ENCODE measurements at regions not wholly inside any gene's neighbourhood (a gene's known extent, or its start where the extent isn't known, plus 50 kb on each side); places are given as distances from the start of the nearest gene placed in this dataset.
"Not testable (repeated sequence)": the region's sequence is repeated elsewhere in the genome, so short reads cannot be mapped to it uniquely, and the experiment has no call there.

DNA sequence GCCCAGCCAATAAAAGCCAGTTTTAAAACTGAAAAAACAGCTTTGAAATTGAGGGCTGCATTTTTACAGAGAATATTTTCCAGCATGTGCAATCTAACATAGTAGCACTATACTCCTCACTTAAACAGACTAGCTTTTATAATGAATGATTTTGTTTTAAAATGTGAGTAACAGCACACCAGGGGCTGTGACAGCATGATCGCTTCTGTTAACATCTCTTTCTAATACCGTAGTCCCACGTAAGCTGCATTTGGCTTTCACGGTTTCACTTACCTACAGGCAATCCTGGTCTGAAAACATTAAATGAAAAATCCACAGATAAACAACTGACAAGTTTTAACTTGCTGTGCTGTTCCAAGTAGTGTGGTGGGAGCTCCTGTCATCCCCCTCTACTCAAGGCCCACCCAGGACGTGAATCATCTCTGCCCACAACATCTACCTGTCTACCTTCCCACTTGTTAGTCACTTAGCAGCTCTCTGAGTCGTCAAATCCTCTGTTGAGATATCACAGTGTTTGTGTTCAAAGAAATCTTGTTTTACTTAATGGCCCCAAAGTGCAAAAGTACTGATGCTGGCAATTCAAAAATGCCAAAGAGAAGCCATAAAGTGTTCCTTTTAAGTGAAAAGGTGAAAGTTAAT lies 74.0 kb upstream of the THOC3 start:
- H3K9ac ChIP-seq; H3K27ac ChIP-seq; H3K4me3 ChIP-seq; H3F3A ChIP-seq (ENCODE audit: insufficient read depth); H3K9me2 ChIP-seq (ENCODE audit: insufficient read depth); H3K4me1 ChIP-seq (ENCODE audit: insufficient read depth); H4K20me1 ChIP-seq (ENCODE audit: insufficient read depth); H3K36me3 ChIP-seq (ENCODE audit: low read depth); in situ Hi-C loops (cut with MboI); DNase-seq; H2AFZ ChIP-seq; H3K4me2 ChIP-seq (ENCODE audit: unreplicated experiment); H3K79me2 ChIP-seq (ENCODE audit: insufficient read depth); H3K9me3 ChIP-seq (ENCODE audit: low read depth): not testable (repeated sequence)
- 54 to 55% methylated on average over 6 of the region's 6 CpGs for WGBS, 2 experiments (ENCODE audit: low coverage in 1 of 2, low lambda C conversion rate in 2 of 2, missing lambda C conversion rate in 2 of 2)
- H3K27me3 ChIP-seq (replicated peaks; ENCODE audit: insufficient read depth): peaks cover 14% of the 10 kb centered on the region; the same call in 1 of the 2 replicates

DNA sequence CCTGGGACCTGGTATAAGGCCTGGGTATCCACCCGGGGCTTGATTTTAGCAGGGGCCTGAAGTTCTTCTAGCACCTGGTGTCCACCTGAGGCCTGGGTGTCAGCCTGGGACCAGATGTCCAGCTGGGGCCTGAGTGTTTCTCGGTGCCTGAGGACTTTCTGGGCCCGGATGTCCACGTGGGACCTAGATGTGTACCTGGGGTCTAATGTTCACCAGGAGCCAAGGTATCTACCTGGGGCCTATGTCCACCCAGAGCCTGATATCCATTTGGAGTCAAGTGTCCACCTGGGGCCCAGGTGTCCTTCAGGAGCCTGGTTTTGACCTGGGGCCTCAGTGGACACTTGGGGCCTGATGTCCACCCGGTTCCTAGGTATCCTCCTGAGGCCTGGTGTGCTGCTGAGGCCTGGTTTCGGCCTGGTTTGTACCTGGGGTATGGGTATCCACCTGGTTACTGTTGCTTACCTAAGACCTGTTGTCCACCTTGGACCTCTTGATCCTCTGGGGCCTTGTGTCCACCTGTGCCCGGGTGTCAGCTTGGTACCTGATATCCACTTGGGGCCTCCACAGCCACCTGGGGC lies 75.2 kb upstream of the THOC3 start:
- not testable (repeated sequence) for H3K36me3 ChIP-seq (ENCODE audit: low read depth); H3K9me3 ChIP-seq (ENCODE audit: low read depth)

DNA sequence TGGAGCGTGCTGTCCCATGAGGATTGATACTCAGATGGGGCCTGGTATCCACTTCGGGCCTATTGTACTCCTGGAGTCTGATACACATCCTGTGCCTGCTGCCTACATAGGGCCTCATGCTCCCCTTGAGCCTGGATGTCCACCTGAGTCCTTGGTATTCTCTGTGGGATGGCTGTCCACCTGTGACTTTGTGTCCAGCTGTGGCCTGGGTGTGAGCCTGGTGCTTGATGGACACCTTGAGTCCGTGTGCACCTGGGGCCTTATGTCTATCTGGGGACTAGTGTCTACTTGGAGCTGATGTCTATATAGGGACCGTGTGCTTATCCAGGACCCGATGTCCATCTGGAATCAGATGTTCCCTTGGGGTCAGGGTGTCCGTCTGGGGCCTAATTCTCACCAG lies 75.9 kb upstream of the THOC3 start:
- H3K27me3 ChIP-seq (replicated peaks; ENCODE audit: insufficient read depth); H3K4me1 ChIP-seq (ENCODE audit: insufficient read depth); DNase-seq; H3K4me2 ChIP-seq (ENCODE audit: unreplicated experiment); H3K9ac ChIP-seq; H3K4me3 ChIP-seq; H3K36me3 ChIP-seq (ENCODE audit: low read depth); H2AFZ ChIP-seq; H3K79me2 ChIP-seq (ENCODE audit: insufficient read depth); H3K9me3 ChIP-seq (ENCODE audit: low read depth); H3K27ac ChIP-seq; H4K20me1 ChIP-seq (ENCODE audit: insufficient read depth); H3F3A ChIP-seq (ENCODE audit: insufficient read depth); in situ Hi-C loops (cut with MboI); H3K9me2 ChIP-seq (ENCODE audit: insufficient read depth): not testable (repeated sequence)
- 46 to 47% methylated on average over 6 of the region's 6 CpGs for WGBS, 2 experiments (ENCODE audit: low coverage in 1 of 2, low lambda C conversion rate in 2 of 2, missing lambda C conversion rate in 2 of 2)

More for the DNA sequence above, 75.2 kb upstream of the THOC3 start:
- WGBS, 2 experiments (ENCODE audit: low coverage in 1 of 2, low lambda C conversion rate in 2 of 2, missing lambda C conversion rate in 2 of 2): 48 to 52% methylated on average over 7 of the region's 7 CpGs
- H3K4me2 ChIP-seq (ENCODE audit: unreplicated experiment); H3K4me1 ChIP-seq (ENCODE audit: insufficient read depth); H3K9ac ChIP-seq; H4K20me1 ChIP-seq (ENCODE audit: insufficient read depth); in situ Hi-C loops (cut with MboI); H2AFZ ChIP-seq; H3K27ac ChIP-seq; H3K79me2 ChIP-seq (ENCODE audit: insufficient read depth); H3F3A ChIP-seq (ENCODE audit: insufficient read depth); H3K9me2 ChIP-seq (ENCODE audit: insufficient read depth); H3K4me3 ChIP-seq; DNase-seq: not testable (repeated sequence)
- peaks cover 11% of the 10 kb centered on the region; the same call in 1 of the 2 replicates for H3K27me3 ChIP-seq (replicated peaks; ENCODE audit: insufficient read depth)

GRCh38 chr5:176044431-176044830 lies 76.3 kb upstream of the THOC3 start:
- H3K36me3 ChIP-seq (ENCODE audit: low read depth); H3F3A ChIP-seq (ENCODE audit: insufficient read depth); H4K20me1 ChIP-seq (ENCODE audit: insufficient read depth); in situ Hi-C loops (cut with MboI); DNase-seq; H2AFZ ChIP-seq; H3K27ac ChIP-seq; H3K79me2 ChIP-seq (ENCODE audit: insufficient read depth); H3K9me2 ChIP-seq (ENCODE audit: insufficient read depth); H3K4me1 ChIP-seq (ENCODE audit: insufficient read depth); H3K9me3 ChIP-seq (ENCODE audit: low read depth); H3K27me3 ChIP-seq (replicated peaks; ENCODE audit: insufficient read depth); H3K4me2 ChIP-seq (ENCODE audit: unreplicated experiment); H3K4me3 ChIP-seq; H3K9ac ChIP-seq: not testable (repeated sequence)
- WGBS, 2 experiments (ENCODE audit: low coverage in 1 of 2, low lambda C conversion rate in 2 of 2, missing lambda C conversion rate in 2 of 2): 54 to 55% methylated on average over 5 of the region's 10 CpGs

DNA sequence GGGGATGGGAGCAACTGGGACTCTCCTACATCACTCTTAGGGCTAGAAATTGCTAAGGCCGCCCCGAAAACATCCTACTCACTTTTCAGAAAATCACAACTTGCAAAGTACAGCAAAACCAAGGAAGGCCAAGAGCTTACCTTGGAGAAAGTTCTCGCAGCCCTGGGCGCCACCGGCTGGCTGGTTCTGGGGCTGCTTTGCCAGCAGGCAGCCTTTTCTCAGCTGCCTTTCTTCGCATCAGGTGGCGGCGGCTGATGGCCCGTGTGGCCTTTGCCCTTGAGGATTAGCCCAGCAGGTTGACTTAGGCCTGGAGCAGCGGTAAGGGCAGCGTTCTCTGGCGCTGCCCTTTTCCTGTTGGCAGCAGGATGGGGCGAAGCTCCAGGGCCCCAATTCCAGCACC lies 77.3 kb upstream of the THOC3 start:
- H3K9me3 ChIP-seq (ENCODE audit: low read depth); H3K79me2 ChIP-seq (ENCODE audit: insufficient read depth); H4K20me1 ChIP-seq (ENCODE audit: insufficient read depth); H3K27me3 ChIP-seq (replicated peaks; ENCODE audit: insufficient read depth); in situ Hi-C loops (cut with MboI); H3K9me2 ChIP-seq (ENCODE audit: insufficient read depth); H3K27ac ChIP-seq; H3K9ac ChIP-seq; H3K4me2 ChIP-seq (ENCODE audit: unreplicated experiment); H3K4me3 ChIP-seq; H3F3A ChIP-seq (ENCODE audit: insufficient read depth); DNase-seq; H3K4me1 ChIP-seq (ENCODE audit: insufficient read depth); H3K36me3 ChIP-seq (ENCODE audit: low read depth); H2AFZ ChIP-seq: not testable (repeated sequence)
- 35 to 50% methylated on average over 7 of the region's 13 CpGs for WGBS, 2 experiments (ENCODE audit: low coverage in 1 of 2, low lambda C conversion rate in 2 of 2, missing lambda C conversion rate in 2 of 2)

GRCh38 chr5:176048671-176049070 lies 80.6 kb upstream of the THOC3 start:
- H3K9me2 ChIP-seq (ENCODE audit: insufficient read depth); H4K20me1 ChIP-seq (ENCODE audit: insufficient read depth); in situ Hi-C loops (cut with MboI); H3K4me3 ChIP-seq; H3K79me2 ChIP-seq (ENCODE audit: insufficient read depth); H3K27ac ChIP-seq; H3K9me3 ChIP-seq (ENCODE audit: low read depth); DNase-seq; H3K27me3 ChIP-seq (replicated peaks; ENCODE audit: insufficient read depth); H3K36me3 ChIP-seq (ENCODE audit: low read depth); H3K4me1 ChIP-seq (ENCODE audit: insufficient read depth); H3K4me2 ChIP-seq (ENCODE audit: unreplicated experiment); H3K9ac ChIP-seq; H2AFZ ChIP-seq; H3F3A ChIP-seq (ENCODE audit: insufficient read depth): not testable (repeated sequence)
- WGBS, 2 experiments (ENCODE audit: low coverage in 1 of 2, low lambda C conversion rate in 2 of 2, missing lambda C conversion rate in 2 of 2): 46 to 53% methylated on average over 6 of the region's 6 CpGs

DNA sequence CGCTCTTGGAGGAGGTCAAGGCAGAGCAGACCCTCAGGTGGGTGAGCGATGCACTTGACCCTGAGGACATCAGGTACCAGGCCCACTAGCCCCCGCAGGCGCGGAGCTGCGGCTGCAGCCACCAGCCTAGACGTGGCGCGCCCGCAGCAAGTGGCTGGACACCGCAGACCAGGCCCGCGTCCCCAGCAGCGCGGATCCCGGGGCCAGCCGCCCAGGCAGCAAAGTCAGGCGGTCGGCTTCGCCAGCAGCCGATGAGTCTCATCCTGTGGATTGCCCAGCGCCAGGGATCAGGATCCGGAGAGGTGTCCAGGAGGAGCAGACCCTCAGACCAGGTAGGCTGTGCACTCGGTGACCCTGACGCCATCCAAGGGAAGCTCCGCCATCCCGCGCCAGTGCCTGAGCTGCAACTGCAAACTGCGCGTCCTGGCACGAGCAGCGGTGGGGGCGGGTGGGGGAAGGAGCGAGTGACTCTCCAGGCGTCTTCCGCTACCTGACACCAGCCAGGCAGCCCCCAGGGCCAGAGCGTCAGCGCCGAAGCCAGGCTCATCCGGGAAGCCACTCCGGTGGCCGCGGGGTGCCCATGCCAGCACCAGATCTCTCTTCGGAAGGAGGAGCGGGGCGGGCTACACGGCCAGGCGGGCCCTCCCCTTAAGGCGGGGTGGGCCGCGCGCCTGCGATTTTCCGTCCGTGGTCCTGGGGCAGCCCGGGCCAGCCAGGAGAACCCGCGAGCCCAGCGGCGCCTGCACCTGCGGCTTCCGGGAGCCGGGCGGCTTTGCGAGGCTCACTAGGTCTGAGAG lies 92.6 kb upstream of the THOC3 start:
- WGBS, 2 experiments (ENCODE audit: low coverage in 1 of 2, low lambda C conversion rate in 2 of 2, missing lambda C conversion rate in 2 of 2): 8 to 10% methylated on average over 17 to 19 of the region's 65 CpGs
- H3K27ac ChIP-seq; H3K9ac ChIP-seq; H3K9me3 ChIP-seq (ENCODE audit: low read depth); H4K20me1 ChIP-seq (ENCODE audit: insufficient read depth); H3K4me3 ChIP-seq; H3K4me1 ChIP-seq (ENCODE audit: insufficient read depth); H3K9me2 ChIP-seq (ENCODE audit: insufficient read depth); H2AFZ ChIP-seq; H3F3A ChIP-seq (ENCODE audit: insufficient read depth); H3K79me2 ChIP-seq (ENCODE audit: insufficient read depth); H3K4me2 ChIP-seq (ENCODE audit: unreplicated experiment); H3K27me3 ChIP-seq (replicated peaks; ENCODE audit: insufficient read depth); H3K36me3 ChIP-seq (ENCODE audit: low read depth); DNase-seq; in situ Hi-C loops (cut with MboI): not testable (repeated sequence)
